ENCODE measurements at regions not wholly inside any gene's neighbourhood (a gene's known extent, or its start where the extent isn't known, plus 50 kb on each side); places are given as distances from the start of the nearest gene placed in this dataset.

- H3K9me3 ChIP-seq (ENCODE audit: control insufficient read depth, insufficient read depth, low read depth, low read length) = no peaks in the 10 kb centered on the region
- DNase-seq (ENCODE audit: low read depth, low spot score) = no peak
- in situ Hi-C loops (cut with HindIII; ENCODE audit: low pct_unique_long_range_greater_than_20kb, low sequenced_read_pairs) = no loop called here
- POLR2A ChIA-PET = no interaction called here
- no peak overlapping the region for H3K4me3 ChIP-seq (ENCODE audit: low read depth in 2 of 2, low read length in 2 of 2)
- intact Hi-C loops (cut with micrococcal nuclease; ENCODE audit: unreplicated experiment) = no loop called here
- CTCF ChIA-PET = interaction anchor here (0.7 to 1.6 kb wide), 2 partner anchors 9 to 204 kb away, joined by 3 to 5 read pairs; no protein-coding TSS in a partner anchor
- no peak for ATAC-seq
- BruUV-seq (replicated peaks) = no TSS peak
- no peaks in the 10 kb centered on the region for H3K36me3 ChIP-seq (ENCODE audit: control insufficient read depth, insufficient read depth, low read length)
- TF ChIP-seq SIN3A (IDR thresholded peaks at IDR 0.05; ENCODE audit: borderline replicate concordance, insufficient read depth, low read depth, low read length) (no peak), POLR2AphosphoS5 (IDR thresholded peaks at IDR 0.05; ENCODE audit: low read depth, low read length) (no peak), TCF7L2 (IDR thresholded peaks at IDR 0.05; ENCODE audit: low read depth, low read length) (no peak), REST (IDR thresholded peaks at IDR 0.05; ENCODE audit: insufficient read depth in 1 of 2, low read depth in 2 of 2, low read length in 1 of 2) (no peak), CTCF (IDR thresholded peaks at IDR 0.05) (no peak)
- H3K27ac ChIP-seq (ENCODE audit: low read length) = no peak overlapping the region
- no peaks in the 10 kb centered on the region for H3K27me3 ChIP-seq (ENCODE audit: control insufficient read depth, insufficient read depth, low read length)
- peaks cover 27% of the 10 kb centered on the region for H3K4me1 ChIP-seq (ENCODE audit: control insufficient read depth, insufficient read depth, low read length)
Measured at GRCh38 chr16:85288341-85288868, 176.1 kb upstream of the CIBAR2 start.

GRCh38 chr16:85288869-85289660 is 176.8 kb upstream of the CIBAR2 start:
- Histone ChIP-seq H3K27ac (ENCODE audit: low read length) (no peak overlapping the region), H3K4me1 (ENCODE audit: control insufficient read depth, insufficient read depth, low read length) (peaks cover 27% of the 10 kb centered on the region), H3K4me3 (ENCODE audit: low read depth in 2 of 2, low read length in 2 of 2) (no peak overlapping the region), H3K9me3 (ENCODE audit: control insufficient read depth, insufficient read depth, low read depth, low read length) (no peaks in the 10 kb centered on the region), H3K36me3 (ENCODE audit: control insufficient read depth, insufficient read depth, low read length) (no peaks in the 10 kb centered on the region), H3K27me3 (ENCODE audit: control insufficient read depth, insufficient read depth, low read length) (no peaks in the 10 kb centered on the region)
- intact Hi-C loops (cut with micrococcal nuclease; ENCODE audit: unreplicated experiment) = no loop called here
- CTCF ChIA-PET = interaction anchor here (1.6 kb wide), 1 partner anchor 8 kb away, joined by 5 read pairs; no protein-coding TSS in a partner anchor
- POLR2A ChIA-PET = interaction anchor here (1.0 kb wide), 1 partner anchor 22 kb away, joined by 8 read pairs; no protein-coding TSS in a partner anchor
- DNase-seq (ENCODE audit: low read depth, low spot score) = no peak
- no TSS peak for BruUV-seq (replicated peaks)
- no peak for ATAC-seq
- TF ChIP-seq CTCF (IDR thresholded peaks at IDR 0.05) (no peak), POLR2AphosphoS5 (IDR thresholded peaks at IDR 0.05; ENCODE audit: low read depth, low read length) (no peak), SIN3A (IDR thresholded peaks at IDR 0.05; ENCODE audit: borderline replicate concordance, insufficient read depth, low read depth, low read length) (no peak), TCF7L2 (IDR thresholded peaks at IDR 0.05; ENCODE audit: low read depth, low read length) (no peak)
- in situ Hi-C loops (cut with HindIII; ENCODE audit: low pct_unique_long_range_greater_than_20kb, low sequenced_read_pairs) = no loop called here
